ENCODE measurements at regions not wholly inside any gene's neighbourhood (a gene's known extent, or its start where the extent isn't known, plus 50 kb on each side); places are given as distances from the start of the nearest gene placed in this dataset.
"Not testable (repeated sequence)": the region's sequence is repeated elsewhere in the genome, so short reads cannot be mapped to it uniquely, and the experiment has no call there.

GRCh38 chr7:64469673-64470072 lies 93.2 kb downstream of the ZNF680 start:
- Mint-ChIP-seq H3K27ac (no peak overlapping the region), H3K27me3 (no peaks in the 10 kb centered on the region), H3K4me1 (no peaks in the 10 kb centered on the region), H3K9me3 (peaks cover 6% of the 10 kb centered on the region), H3K4me3 (no peak overlapping the region), H3K36me3 (peaks cover 2% of the 10 kb centered on the region)
- DNase-seq (ENCODE audit: low spot score in 2 of 2): no peak
- ATAC-seq (ENCODE audit: low read depth): no peak

- no peak overlapping the region for H3K27ac Mint-ChIP-seq
- H3K4me3 Mint-ChIP-seq: no peak overlapping the region
- no peaks in the 10 kb centered on the region for H3K4me1 Mint-ChIP-seq
- DNase-seq (ENCODE audit: low spot score in 2 of 2) (no peak), ATAC-seq (ENCODE audit: low read depth) (no peak)
- H3K9me3 Mint-ChIP-seq: peaks cover 6% of the 10 kb centered on the region
- no peaks in the 10 kb centered on the region for H3K27me3 Mint-ChIP-seq
- H3K36me3 Mint-ChIP-seq: peaks cover 2% of the 10 kb centered on the region
These were observed 97.3 kb downstream of the ZNF680 start for GRCh38 chr7:64465551-64465950.

DNA sequence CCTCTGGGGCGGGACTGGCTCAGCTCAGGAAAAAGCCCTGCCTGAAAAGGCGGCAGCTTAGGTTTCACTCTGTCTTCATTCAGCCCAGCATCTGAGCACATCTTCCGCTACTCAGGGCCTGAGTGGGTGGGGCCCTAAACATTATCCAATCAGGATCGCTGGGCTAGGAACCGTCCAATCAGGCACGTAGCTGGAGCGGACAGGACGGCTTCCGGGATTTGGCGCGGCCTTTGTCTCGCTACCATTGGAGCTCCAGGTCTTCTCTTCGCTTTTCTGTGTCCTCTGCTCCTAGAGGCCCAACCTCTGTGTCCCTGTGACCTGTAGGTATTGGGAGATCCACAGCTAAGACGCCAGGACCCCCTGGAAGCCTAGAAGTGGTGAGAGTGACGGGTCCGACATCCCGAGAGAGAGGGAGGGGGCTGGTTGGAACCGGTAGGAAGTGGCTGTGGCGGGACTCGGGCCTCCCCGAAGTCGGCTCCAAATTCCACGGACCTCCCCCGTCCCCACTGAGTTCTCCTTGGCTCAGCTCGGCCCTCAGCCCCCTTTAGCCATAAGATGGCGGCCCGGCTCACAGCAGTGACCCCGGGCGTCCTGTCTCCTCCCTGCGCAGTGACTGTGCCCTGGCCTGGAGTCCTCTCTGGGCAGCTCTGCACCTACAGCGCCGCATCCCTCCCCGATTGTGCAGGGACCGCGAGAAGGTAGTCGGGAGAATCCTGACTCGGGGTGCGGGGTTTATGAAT lies 99.1 kb downstream of the ZNF680 start:
- DNase-seq (ENCODE audit: low spot score in 2 of 2) (peak in 1 of 2 donors; percentile 43), ATAC-seq (ENCODE audit: low read depth) (peak; percentile 99)
- Mint-ChIP-seq H3K9me3 (peaks cover 6% of the 10 kb centered on the region), H3K27me3 (no peaks in the 10 kb centered on the region), H3K27ac (peak overlapping the region; percentile 50), H3K36me3 (peaks cover 2% of the 10 kb centered on the region), H3K4me1 (no peaks in the 10 kb centered on the region), H3K4me3 (peak overlapping the region; percentile 85)

DNA sequence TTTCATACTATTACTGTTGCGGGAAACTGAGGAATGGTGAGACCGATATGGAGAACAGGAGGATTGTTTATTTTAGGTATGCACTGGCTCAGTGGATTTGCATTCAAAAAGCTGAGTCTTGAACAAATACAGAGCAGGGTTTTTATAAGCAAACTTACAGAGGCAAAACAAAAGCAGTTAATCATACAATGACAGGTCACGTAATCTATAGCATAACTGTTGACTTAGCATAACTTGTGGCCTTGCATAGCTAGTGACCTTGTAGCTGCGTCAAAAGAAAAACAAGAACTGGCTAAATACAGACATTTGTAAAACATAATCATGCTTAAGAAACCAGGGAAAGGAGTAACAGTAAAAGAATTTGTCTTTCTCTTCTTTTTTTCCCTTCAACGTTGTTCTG lies 103.0 kb downstream of the ZNF680 start:
- not testable (repeated sequence) for H3K4me3 Mint-ChIP-seq; H3K27me3 Mint-ChIP-seq; ATAC-seq (ENCODE audit: low read depth); H3K4me1 Mint-ChIP-seq; H3K36me3 Mint-ChIP-seq; DNase-seq (ENCODE audit: low spot score in 2 of 2); H3K9me3 Mint-ChIP-seq; H3K27ac Mint-ChIP-seq

GRCh38 chr7:64433590-64433989 lies 119.8 kb downstream of the ZNF736 start:
- H3K4me1 Mint-ChIP-seq: no peaks in the 10 kb centered on the region
- no peaks in the 10 kb centered on the region for H3K27me3 Mint-ChIP-seq
- no peak for DNase-seq (ENCODE audit: low spot score in 2 of 2)
- H3K9me3 Mint-ChIP-seq: peaks cover 3% of the 10 kb centered on the region
- no peak overlapping the region for H3K4me3 Mint-ChIP-seq
- no peak overlapping the region for H3K27ac Mint-ChIP-seq
- H3K36me3 Mint-ChIP-seq: no peaks in the 10 kb centered on the region
- no peak for ATAC-seq (ENCODE audit: low read depth)

DNA sequence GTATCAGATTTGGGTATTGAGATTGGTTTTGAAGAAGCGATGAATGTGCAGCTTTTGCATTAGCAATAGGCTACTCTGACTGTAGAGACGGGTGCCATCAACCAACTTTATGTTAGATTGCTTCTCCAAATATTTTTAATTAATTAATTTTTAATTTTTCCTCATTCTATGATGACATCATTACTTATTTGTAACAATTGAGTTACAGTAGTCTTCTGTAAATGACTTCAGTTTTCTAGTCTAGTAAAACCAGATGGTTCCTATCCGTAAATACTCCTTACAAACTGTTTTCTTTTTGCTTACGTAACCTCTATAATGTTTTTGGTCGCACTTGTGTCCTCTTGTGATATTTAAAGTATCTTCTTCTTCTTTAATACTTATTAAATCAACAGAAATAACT lies 118.1 kb downstream of the ZNF736 start:
- no peak for ATAC-seq (ENCODE audit: low read depth)
- no peaks in the 10 kb centered on the region for H3K36me3 Mint-ChIP-seq
- no peaks in the 10 kb centered on the region for H3K27me3 Mint-ChIP-seq
- DNase-seq (ENCODE audit: low spot score in 2 of 2): no peak
- no peak overlapping the region for H3K4me3 Mint-ChIP-seq
- no peaks in the 10 kb centered on the region for H3K4me1 Mint-ChIP-seq
- peaks cover 3% of the 10 kb centered on the region for H3K9me3 Mint-ChIP-seq
- no peak overlapping the region for H3K27ac Mint-ChIP-seq

GRCh38 chr7:64429232-64429631 lies 115.5 kb downstream of the ZNF736 start:
- Mint-ChIP-seq H3K27ac (no peak overlapping the region), H3K4me1 (no peaks in the 10 kb centered on the region), H3K4me3 (no peak overlapping the region), H3K36me3 (no peaks in the 10 kb centered on the region), H3K27me3 (no peaks in the 10 kb centered on the region), H3K9me3 (peaks cover 3% of the 10 kb centered on the region)
- DNase-seq (ENCODE audit: low spot score in 2 of 2) (no peak), ATAC-seq (ENCODE audit: low read depth) (no peak)

DNA sequence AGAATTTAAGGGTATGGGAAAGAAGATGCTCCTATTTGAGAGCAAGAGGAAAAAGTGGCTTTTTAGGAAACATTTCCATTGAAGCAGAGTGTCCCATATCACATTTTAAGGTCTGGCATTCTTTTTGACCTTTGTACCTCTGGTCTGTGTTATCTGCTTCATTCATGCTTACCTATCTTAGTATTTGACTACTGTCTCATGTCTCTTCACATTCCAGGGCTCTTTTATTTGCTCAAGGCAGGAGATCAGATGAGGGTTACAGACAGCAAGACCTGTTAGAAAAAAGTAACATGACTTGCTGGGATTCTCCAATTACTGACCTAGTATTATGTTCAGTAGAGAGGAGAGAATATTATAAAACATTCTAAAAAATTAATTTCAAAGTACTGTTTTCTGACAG lies 111.7 kb downstream of the ZNF736 start:
- H3K36me3 Mint-ChIP-seq; H3K4me1 Mint-ChIP-seq; ATAC-seq (ENCODE audit: low read depth); H3K27ac Mint-ChIP-seq; DNase-seq (ENCODE audit: low spot score in 2 of 2); H3K4me3 Mint-ChIP-seq; H3K27me3 Mint-ChIP-seq: not testable (repeated sequence)
- peaks cover 11% of the 10 kb centered on the region for H3K9me3 Mint-ChIP-seq

DNA sequence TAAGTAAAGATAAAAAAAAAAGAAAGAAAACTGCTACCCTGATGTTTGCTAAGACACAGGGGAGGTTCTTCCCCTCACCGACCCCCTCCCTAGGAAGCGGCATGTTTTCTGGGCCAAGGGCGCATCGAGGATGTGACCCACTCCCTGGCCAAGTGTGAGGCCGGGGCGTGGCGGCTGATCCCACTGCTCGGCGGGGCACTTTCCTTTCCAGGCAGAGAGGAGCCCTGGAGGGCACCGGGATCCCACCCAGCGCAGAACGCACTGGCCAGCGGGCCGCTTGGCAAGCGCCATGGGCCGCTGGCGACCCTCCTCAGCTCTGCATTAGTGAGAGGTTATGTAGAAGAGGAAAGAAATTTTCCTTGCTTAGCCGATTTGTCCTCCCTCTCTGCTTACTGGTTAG lies 93.4 kb downstream of the ZNF736 start:
- ATAC-seq (ENCODE audit: low read depth) (no peak), DNase-seq (ENCODE audit: low spot score in 2 of 2) (no peak)
- Mint-ChIP-seq H3K9me3 (peaks cover 10% of the 10 kb centered on the region), H3K27ac (no peak overlapping the region), H3K4me3 (no peak overlapping the region), H3K27me3 (no peaks in the 10 kb centered on the region), H3K36me3 (no peaks in the 10 kb centered on the region), H3K4me1 (no peaks in the 10 kb centered on the region)
